Brain microvascular endothelial cell (primary cell): ENCODE measurements at regions not wholly inside any gene's neighbourhood (a gene's known extent, or its start where the extent isn't known, plus 50 kb on each side); places are given as distances from the start of the nearest gene placed in this dataset.

ENCODE experiments used
- DNase-seq: peaks from one replicate; pipeline ENCODE4 v3.0.0-alpha.2; 2020
- H3K27ac ChIP-seq: fragments of 250-450 bp; sonication (Bioruptor Pico); 2 replicates; pipeline ENCODE4 v1.5.1; 2020; ENCODE audit warnings: mild to moderate bottlenecking, moderate library complexity
- H3K27me3 ChIP-seq: fragments of 250-450 bp; sonication (Bioruptor Pico); replicated peaks from 2 replicates; pipeline ENCODE4 v1.5.1; 2020; ENCODE audit warnings: mild to moderate bottlenecking
- H3K36me3 ChIP-seq: fragments of 250-450 bp; sonication (Bioruptor Pico); replicated peaks from 2 replicates; pipeline ENCODE4 v1.5.1; 2020; ENCODE audit warnings: mild to moderate bottlenecking
- H3K4me3 ChIP-seq: 2 replicates; pipeline ENCODE4 v1.5.1; 2011; ENCODE audit warnings: low read depth, mild to moderate bottlenecking, control low read depth, low read length, moderate library complexity
- in situ Hi-C: cut with HindIII; loops from 2 replicates; pipeline ENCODE4 v1.10.0; 2017; ENCODE audit warnings: low sequenced_read_pairs, low pct_ligation_motif_present
- TF ChIP-seq, protein P1 (sequence below): IDR thresholded peaks from 2 replicates; pipeline ENCODE4 v1.5.1; 2011; ENCODE audit warnings: low read depth, mild to moderate bottlenecking, moderate library complexity, low read length, control low read depth, inconsistent platforms; ENCODE audit errors: missing control alignments

DNA sequence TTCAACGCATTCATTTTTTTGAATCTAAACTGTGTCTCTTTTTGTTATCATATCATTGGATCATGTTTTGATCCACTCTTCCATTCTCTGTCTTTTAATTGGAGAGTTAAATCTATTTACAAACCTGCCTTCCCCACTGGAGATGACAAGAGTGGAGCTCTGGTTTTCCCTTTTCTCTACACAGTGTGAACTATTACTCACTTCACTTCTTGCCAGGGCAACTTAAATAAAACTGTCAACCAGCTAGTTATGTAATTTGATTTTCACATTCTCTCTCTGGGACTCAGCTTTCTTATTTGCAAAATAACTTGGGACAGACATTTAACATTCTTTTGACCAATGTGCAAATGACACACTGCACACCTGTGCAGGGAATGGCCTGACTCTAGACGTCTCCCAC lies 230.8 kb upstream of the CST7 start:
- no peaks in the 10 kb centered on the region for H3K27me3 ChIP-seq
- in situ Hi-C loops = no loop called here
- TF ChIP-seq, protein P1, sequence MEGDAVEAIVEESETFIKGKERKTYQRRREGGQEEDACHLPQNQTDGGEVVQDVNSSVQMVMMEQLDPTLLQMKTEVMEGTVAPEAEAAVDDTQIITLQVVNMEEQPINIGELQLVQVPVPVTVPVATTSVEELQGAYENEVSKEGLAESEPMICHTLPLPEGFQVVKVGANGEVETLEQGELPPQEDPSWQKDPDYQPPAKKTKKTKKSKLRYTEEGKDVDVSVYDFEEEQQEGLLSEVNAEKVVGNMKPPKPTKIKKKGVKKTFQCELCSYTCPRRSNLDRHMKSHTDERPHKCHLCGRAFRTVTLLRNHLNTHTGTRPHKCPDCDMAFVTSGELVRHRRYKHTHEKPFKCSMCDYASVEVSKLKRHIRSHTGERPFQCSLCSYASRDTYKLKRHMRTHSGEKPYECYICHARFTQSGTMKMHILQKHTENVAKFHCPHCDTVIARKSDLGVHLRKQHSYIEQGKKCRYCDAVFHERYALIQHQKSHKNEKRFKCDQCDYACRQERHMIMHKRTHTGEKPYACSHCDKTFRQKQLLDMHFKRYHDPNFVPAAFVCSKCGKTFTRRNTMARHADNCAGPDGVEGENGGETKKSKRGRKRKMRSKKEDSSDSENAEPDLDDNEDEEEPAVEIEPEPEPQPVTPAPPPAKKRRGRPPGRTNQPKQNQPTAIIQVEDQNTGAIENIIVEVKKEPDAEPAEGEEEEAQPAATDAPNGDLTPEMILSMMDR = no peak

DNA sequence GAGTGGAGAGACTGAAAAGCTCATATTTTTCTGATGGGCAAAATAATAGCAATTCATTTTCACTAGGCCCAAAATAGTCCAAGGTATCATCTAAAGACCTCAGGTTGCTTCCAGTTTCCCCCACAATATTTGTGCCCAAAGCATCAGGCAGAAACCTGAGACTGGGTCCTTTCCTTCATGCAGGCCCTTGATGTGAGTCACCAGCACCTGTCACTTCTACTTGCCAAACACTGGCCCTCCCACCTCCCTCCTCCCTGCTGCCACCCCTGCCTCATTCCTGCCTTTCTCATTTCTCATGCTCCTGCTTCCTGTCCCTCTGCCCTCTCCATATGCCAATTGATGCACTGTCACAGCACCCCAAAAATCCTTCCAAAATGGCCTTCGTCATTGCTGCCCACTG lies 230.4 kb upstream of the CST7 start:
- TF ChIP-seq, protein P1 = no peak
- no peak overlapping the region for H3K27ac ChIP-seq
- in situ Hi-C loops = no loop called here
- no peaks in the 10 kb centered on the region for H3K36me3 ChIP-seq
- no peaks in the 10 kb centered on the region for H3K27me3 ChIP-seq
- DNase-seq = no peak
- H3K4me3 ChIP-seq = no peak overlapping the region

More for the DNA sequence above, 230.8 kb upstream of the CST7 start:
- H3K4me3 ChIP-seq = no peak overlapping the region
- no peaks in the 10 kb centered on the region for H3K36me3 ChIP-seq
- no peak overlapping the region for H3K27ac ChIP-seq
- no peak for DNase-seq

DNA sequence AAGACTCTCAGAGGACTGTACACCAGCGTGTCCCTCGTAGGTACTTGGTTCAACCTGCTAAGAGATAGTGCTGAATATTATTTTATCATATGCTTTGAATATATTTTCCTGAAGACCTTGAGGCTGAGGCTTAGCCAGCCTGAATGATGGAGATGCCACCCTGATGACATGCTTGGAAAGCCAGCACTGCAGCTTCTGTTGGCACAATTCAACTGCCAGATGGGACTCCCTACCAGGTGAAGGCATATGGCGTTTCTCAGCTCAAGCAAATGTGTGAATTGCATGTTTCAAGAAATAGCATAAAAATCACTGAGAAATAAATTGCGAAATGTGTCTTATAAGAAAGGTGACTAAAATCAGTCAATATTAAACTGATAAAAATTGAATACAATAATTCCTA lies 228.1 kb upstream of the CST7 start:
- Histone ChIP-seq H3K4me3 (no peak overlapping the region), H3K27me3 (no peaks in the 10 kb centered on the region), H3K27ac (no peak overlapping the region), H3K36me3 (no peaks in the 10 kb centered on the region)
- TF ChIP-seq, protein P1 = no peak
- in situ Hi-C loops = no loop called here
- DNase-seq = no peak

GRCh38 chr20:24721891-24722568 lies 227.0 kb upstream of the CST7 start:
- no peak for DNase-seq
- no peaks in the 10 kb centered on the region for H3K36me3 ChIP-seq
- TF ChIP-seq, protein P1 = no peak
- no peak overlapping the region for H3K4me3 ChIP-seq
- no peaks in the 10 kb centered on the region for H3K27me3 ChIP-seq
- no peak overlapping the region for H3K27ac ChIP-seq
- in situ Hi-C loops = no loop called here

DNA sequence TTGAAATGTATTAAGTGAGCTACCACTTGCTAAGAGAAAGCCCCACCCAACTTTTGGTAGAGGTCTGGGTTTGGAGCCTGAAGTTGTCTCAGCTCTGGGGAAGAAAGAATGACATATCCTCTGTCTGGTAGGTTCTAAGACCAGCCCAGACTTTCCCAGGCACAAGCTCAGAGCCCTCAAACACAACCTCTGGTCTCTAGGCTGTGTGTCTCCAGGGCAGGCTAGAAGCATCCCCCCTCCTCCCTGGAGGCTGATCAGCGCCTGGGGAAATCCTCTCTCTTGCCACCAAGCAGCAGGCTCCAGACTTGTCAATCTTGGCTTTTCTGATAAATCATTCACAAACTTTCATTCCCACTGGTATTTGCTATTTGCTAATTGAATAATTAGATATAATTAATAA lies 226.5 kb upstream of the CST7 start:
- no peak overlapping the region for H3K27ac ChIP-seq
- TF ChIP-seq, protein P1 = no peak
- H3K36me3 ChIP-seq = no peaks in the 10 kb centered on the region
- in situ Hi-C loops = no loop called here
- H3K4me3 ChIP-seq = no peak overlapping the region
- no peaks in the 10 kb centered on the region for H3K27me3 ChIP-seq
- DNase-seq = no peak

DNA sequence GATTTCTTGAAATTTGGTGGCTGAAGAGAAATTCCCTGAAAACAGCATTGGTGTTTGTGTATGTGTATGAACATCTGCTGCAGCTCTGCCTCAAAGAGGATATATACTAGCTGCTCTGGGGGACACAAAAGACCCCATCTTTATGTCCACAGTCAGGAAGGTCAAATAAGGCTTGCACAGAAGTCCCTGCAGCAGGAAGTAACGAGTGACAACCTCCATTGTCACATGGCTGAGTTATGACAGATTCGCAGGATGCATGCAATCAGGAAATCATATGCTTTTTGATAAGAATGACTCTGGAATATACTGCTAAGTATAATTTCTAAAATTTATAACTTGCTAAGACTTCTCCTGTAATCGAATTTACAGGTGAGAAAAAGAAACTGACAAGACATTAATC lies 225.9 kb upstream of the CST7 start:
- TF ChIP-seq, protein P1 = no peak
- Histone ChIP-seq H3K27me3 (no peaks in the 10 kb centered on the region), H3K4me3 (no peak overlapping the region), H3K27ac (no peak overlapping the region), H3K36me3 (no peaks in the 10 kb centered on the region)
- no peak for DNase-seq
- in situ Hi-C loops = no loop called here
